Stimulated activated CD8-positive, alpha-beta memory T cell treated with anti-CD3 and anti-CD28 coated beads, Interleukin-7, amount 100 ng/mL, for 48 hours (primary cell): ENCODE measurements at regions not wholly inside any gene's neighbourhood (a gene's known extent, or its start where the extent isn't known, plus 50 kb on each side); places are given as distances from the start of the nearest gene placed in this dataset.
"Not testable (repeated sequence)": the region's sequence is repeated elsewhere in the genome, so short reads cannot be mapped to it uniquely, and the experiment has no call there.

Experiments used
- DNase-seq, 2 donors: peaks; one replicate each; pipeline ENCODE4 v3.0.0-alpha.2; 2020; ENCODE audit warnings: low read depth in 1 of 2; ENCODE audit errors: extremely low read depth in 1 of 2

DNA sequence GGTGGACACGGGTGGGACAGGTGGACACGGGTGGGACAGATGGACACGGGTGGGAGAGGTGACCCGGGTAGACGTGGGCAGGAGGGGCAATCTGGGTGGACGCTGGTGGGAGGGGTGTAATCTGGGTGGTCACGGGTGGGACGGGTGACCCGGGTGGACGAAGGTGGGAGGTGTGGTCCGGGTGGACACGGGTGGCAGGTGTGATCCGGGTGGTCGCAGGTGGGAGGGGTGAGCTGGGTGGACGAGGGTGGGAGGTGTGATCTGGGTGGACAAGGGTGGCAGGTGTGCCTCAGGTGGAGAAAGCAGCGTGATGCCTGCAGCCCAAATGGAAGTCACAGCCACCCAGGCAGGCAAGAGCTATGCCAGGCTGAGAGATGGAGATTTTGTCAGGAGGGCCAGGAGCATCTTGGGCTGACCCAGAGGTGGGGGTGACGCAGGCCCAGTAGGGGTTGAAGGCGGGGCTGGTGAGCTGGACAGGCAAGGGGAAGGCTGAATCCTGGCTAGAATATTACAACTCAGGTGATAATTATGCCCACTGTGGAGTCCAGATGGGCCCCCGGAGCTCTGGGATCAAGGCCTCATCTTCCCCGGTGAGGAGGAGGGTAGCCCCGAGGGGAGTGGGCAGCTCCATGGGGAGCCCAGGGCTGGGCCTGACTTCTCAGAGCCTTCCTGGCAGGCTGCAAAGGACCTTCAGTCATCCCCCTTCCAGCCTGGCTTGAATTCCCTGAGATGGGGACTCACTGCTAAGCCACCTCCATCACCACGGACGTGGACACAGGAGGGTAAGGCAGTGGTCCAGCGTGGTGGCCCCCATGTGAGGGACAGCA is 100.0 kb downstream of the ADRA2C start:
- DNase-seq: no peak

DNA sequence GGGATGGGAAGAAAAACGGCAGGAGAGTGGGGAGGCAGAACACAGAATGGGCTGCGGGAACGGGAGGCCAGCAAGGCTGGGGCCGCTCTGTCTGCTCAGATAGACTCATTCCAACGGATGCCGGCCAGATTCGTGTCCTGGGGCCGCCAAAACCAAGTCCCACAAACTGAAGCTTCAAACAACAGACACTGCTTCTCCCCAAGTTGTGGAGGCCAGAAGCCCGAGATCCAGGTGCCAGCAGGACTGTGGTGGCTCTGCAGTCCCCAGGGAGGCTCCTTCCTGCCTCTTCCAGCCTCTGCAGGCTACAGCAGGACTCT is 100.6 kb downstream of the ADRA2C start:
- no peak for DNase-seq

DNA sequence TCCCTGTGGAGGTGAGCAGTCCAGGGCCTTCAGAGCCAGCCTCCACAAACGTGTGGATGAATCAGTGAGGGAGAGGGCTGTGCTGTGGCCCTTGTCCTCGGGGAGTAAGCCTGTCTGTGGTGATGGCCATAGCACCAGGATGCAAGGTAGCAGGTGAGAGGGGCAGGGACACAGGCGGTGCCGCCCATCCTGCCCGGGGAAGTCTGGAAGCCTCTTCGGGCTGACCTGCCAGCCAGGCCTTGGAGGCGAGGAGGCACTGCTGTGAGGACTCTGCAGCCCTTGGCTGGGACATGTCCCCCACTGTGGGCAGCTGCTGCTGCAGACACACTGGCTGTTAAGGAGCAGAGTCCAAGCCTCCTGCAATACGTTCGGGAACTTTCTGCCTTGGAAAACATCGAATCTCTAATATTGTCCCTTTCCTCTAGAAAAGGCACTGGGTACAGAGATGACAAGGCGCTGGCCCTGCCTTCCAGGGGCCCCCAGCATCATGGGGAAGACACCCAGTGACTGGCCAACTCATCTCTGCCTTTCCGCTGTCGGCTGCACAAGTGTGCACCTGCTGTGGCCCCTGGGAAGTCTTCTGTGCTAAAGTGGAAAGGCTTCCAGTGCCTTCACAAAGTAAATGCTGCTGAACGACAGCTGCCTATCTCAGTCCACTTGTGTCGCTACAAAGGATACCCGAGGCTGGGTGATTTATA is 101.4 kb downstream of the ADRA2C start:
- DNase-seq: no peak

DNA sequence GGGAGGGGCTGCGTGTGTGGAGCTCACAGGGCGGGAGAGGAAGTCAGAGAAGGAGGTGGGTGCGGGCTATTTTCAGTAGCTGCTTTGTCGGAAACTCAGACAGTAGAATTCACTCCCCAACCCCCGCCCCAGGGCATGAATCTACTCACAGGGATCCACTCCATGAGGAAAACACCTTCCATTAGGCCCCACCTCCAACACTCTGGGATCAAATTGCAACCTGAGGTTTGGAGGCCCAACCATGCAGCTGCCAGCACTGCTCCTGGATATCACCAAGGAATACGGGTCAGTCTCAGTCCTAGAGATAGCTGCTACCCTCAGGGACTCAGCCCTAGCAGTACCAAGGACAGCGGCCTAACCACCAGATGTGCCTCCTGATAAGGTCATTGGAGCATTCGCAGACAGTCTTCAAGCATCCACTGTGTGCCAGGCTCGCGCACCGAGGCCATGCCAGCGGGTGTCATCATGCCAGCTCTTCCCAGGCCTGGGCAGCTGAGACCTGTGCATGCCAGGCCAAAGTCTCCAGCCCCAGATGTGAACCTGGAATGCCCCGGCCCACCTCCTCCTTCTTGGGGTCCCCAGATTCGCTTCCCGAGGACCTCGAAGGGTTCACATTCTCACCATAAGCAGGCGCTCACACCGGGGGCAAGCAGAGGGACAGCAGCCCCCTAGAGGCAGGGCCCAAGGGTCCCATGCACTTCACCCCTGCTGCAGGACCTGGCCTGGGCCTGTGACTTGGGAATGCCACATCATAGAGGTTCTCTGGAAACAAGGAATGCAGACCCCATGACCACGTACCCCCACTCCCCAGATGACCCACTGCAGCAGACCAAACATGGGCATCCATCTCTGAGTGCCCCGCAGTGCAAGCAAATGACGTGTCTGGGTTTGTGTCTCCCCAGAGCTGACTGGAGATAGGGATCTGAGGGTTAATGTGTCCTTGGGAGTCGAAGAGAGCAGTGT is 102.3 kb downstream of the ADRA2C start:
- no peak for DNase-seq

DNA sequence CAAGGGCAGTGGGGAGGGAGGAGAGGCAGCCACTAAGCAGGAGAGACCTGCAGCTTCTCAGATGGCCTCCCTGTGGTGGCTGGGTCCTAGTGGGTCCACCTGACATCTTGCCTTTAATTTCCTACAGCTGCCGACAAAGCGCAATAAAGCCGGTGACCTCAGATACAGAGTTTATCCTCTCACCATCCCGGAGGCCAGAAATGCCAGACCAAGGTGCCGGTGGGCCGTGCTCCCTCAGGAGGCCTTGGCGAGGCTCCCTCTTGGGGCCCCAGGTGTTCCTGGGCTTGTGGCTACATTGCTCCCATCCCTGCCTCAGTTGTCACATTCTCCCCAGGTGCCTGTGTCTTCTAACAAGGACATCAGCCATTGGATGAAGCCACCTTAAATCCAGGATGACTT is 103.0 kb downstream of the ADRA2C start:
- no peak for DNase-seq

DNA sequence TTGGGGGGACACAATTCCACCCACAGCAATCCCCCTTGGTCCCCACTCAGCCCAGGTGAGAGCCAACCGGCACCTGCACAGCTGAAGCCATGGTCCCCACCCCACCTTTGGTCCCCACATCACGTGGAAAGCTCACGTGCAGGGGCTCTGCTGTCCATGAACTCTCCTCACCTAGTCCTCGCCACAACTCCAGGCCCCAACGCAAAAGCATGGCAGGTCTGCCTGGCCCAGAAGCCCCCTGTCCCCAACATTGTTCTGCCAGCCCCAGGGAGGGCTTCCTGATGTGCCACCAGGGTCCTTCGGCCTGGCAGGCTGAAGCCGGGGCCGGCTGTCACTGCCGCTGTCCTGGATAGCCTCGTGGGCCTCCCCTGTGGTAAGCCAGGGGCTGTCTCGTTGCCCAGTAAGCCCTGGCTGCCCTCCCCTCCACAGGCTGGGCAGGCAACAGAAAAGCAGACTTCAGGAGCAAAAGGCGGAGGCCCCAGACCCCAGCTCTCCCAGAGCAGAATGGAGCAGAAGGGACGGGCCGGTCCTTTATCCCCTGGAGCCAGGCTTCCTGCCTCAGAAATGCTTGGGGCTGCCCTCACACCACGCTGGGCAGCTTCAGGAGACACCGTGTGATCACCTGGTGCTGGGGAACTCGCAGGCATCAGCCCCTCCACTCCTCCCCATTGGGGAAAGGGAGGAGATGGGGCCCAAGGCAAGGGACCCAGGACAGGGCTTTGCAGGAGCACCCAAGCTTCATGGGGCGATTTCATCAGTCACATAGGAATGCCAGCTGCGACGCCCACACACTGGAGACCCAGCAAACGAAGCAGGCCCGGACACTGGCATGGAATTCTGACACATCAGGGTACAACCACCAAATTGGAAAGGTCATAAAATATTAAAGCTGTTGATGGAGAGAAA is 103.7 kb downstream of the ADRA2C start:
- no peak for DNase-seq

DNA sequence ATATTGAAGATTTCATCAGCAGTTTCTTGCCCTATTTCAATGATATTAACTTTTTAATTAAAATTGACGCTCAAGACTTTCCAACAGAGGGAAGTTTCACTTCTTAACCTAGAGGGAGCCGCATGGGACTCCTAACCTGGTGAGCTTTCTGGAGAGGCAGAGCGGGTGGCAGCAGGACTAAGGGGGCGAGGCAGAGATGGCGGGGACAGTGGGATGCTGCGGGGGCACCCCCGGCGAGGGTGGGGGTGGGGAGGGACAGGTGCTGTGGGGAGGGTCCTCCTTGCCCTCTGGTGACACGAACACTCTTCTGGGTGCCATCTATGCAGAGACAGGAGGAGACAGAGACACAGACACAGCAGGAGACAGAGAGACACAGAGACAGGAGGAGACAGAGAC is 104.4 kb downstream of the ADRA2C start:
- no peak for DNase-seq

DNA sequence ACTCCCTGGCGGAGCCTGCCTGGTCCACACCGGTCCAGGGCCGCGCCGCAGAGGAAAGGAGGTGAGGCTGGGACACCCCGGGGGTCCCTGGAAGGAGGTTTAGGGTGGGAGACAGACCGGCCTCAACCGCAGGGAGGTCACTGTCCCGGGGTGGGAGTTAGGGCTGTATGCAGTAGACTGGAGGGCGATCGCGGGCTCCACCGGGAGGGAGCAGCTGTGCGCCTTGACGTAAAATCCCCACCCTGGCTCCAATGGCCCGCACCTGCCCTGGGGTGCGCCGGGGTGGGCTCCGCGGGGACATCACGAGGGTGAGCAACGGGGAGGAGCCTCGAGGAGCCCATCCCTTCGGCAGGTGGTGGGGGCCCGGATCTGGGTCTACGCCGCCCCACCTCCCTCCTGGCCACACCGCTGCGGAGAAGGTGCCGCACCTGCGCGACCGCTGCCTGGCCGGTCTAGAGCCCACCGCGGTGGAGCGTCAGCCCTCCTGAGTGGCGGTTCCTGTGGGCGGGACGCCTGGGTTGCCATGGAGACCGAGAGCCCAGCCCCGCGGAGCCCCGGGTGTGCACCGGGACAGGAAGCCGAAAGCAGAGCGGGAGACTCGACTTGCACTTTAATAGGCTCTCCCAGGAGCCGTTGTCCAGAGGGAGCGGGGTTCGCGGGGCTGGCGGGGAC is 105.1 kb downstream of the ADRA2C start:
- DNase-seq: no peak

DNA sequence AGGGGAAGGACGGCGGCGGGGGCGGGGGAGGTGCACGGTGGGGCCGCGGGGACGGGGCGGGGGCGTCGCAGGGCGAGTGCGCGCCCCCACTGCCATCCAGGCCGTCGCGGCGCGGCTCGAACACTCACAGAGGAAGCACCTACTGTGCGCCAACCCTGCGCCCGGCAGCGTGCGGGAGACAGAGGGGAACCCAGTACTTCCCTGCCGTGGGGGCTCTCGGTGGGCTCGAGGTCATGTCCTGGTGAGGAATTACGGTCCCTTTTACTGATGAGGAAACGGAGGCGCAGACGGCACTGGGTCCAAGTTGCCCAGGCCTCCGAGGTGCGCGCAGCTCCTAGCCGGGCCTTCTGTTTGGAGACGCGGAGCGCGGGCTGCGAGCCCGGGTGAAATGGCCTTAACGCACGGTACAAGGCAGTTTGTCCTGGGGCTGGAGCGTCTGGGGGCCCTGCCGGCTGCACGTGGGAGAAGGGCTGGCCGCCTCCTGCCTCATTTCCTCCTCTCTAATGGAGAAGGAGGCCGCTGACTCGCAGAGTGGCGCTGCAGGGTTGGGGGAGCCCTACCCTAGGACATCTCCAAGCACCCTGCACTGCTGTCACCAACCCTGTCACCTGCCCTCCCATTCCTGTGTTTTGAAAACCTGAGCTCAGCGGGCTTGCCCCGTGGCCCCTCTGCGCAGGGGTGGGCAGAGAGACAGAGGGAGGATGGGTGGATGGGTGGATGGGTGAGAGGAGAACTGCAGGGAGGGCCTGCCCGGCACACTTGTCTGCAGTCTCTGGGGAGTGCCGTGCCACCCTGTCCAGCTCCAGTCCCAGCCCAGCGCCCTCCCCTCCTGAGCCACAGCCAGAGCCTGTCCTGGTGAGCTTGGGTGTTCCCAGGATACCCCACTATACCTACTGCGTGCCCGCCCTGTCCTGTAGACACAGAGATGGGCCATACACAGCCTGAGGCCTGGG is 106.0 kb downstream of the ADRA2C start:
- DNase-seq: no peak

DNA sequence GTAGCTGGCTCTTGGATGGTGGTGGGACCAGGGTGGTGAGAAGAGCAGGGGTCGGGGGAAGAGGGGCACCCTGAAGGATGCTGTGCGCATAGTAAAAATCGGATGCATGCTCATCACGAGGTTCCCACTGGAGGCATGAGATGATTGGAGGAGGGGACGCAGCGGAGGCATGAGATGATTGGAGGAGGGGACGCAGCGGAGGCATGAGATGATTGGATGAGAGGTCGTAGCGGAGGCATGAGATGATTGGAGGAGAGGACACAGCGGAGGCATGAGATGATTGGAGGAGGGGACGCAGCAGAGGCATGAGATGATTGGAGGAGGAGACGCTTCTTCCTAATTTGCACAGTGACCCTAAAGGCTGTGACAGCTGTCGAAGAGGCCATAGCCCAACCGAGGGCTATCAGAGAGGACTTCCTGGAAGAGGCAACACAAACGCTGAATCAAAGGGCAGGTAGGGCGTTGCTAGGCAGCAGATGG is 106.7 kb downstream of the ADRA2C start:
- DNase-seq: no peak

DNA sequence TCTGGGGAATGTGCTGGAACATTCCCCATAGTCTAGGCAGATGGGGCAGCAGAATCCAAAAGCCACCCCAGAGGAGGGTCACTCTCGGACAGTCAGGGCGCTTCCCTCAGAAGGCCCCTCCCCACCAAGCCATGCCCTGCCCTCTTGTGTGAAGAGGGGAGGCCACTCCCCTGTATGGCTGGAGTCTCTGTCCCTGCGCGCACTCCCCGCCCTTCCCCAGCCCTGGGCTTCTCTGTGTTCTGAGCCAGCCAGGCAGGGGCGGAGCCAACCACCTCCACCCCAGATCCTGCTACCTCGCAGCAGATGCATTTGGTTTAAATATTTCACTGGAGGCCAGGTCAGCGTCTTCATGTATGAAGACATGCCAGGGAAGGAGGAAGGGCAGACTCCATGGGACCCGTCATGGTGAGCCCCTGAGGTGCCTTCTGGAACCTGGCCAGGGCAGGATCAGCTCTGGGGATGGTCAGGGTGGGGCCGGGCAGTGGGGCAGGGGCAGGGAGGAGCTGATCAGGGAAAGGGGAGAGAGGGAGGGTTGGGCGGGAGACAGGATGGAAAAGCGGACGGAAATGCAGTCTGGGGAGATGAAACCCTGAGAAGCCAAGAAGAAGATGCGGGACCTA is 107.3 kb downstream of the ADRA2C start:
- no peak for DNase-seq

DNA sequence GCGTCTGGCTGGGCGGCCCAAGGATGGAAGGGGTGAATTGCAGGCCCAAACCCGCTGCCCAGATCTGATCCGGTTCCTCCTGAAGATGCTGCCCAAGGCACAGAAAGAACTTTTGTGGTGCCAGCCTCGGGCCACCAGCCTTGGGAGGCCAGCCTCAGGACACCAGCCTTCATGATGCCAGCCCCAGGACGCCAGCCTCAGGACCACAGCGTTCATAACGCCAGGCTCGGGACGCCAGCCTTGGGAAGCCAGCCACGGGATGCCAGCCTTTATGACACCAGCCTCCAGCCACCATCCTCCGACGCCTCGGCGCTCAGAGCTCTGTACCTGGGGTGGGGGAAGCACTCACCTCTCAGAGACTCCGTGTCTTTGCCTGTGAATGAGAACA is 107.8 kb downstream of the ADRA2C start:
- DNase-seq: no peak

DNA sequence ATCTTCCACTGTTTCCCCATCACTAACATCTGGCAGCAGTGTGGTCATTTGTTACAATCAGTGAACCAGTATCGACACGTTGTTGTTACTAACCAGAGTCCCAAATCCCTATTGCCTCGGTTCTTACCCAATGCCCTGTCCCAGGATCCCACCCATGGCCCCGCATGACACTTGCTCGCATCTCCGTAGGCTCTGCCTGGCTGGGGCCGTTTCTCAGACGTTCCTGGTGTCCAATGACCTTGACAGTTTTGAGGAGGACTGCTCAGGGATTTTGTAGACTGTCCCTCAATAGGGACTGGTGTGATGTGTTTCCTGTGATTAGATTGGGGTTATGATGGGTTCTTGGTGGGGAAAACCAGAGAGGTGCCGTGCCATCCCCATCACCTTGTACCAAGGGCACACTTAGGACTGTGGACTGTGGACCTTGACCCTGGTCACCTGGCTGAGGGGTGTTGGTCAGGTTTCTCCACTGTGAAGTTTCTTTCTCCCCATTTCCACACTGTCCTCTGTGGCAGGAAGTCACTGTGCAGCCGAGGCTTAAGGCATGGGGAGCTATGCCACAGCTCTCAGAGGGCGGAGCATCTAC is 108.4 kb downstream of the ADRA2C start:
- DNase-seq: no peak

DNA sequence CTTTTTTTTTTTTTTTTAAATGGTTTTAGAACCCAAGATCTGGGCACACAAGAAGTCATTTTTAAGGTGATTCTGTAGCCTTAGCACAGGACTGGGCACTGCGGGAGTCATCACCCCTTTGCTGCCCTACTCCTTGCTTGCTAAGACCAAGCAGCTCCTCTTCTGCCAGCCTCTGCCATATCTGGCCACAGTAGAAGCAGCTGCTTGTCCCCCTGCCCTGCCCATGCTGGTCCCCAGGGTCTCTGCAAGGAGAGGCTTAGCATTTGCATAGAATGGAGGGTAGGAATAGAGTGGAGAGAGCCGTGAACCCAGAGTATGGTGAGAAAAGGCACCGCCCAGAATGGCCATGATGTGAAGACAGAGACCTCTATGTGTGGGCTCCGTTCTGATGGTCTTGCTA is 109.3 kb downstream of the ADRA2C start:
- DNase-seq: no peak

DNA sequence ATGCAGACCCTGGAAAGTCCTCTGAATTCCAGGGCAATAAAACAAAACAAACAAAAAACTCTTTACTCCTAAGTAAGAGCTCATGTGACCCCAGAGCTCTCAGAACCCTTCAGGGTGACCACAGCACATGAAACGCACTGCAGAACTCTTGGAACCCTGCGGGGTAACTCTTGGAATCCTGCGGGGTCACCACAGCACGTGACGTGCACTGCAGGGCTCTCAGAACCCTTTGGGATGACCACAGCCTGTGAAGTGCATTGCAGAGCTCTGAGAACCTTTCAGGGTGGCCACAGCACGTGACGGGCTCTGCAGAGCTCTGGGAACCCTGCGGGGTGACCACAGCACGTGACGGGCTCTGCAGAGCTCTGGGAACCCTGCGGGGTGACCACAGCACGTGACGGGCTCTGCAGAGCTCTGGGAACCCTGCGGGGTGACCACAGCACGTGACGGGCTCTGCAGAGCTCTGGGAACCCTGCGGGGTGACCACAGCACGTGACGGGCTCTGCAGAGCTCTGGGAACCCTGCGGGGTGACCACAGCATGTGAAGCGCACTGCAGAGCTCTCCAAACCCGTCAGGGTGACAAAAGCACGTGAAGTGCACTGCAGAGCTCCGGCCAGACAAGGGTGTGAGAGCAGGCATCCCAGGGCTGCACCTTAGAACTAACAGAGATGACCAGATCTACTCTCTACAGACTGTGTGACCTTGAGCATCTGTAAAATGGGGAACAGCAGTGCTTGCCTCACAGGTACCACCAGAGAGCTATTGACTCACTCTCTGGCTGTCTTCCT is 110.1 kb downstream of the ADRA2C start:
- not testable (repeated sequence) for DNase-seq

DNA sequence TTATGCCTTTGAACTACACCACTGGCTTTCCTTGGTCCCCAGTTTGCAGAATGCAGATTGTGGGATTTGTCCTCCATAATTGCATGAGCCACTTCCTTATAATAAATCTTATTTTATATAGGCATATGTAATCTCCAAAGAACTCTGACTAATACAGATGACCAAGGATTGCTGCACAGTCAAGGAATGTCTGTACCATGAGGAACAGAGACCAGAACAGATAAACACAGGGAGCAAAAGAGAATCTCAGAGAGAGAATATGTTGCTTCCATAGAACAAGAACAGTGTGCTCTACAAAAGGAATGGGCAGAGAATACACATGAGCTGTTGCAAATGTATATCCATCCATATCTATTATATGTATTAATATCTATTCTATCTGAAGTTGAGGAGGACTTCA is 111.1 kb downstream of the ADRA2C start:
- no peak for DNase-seq

DNA sequence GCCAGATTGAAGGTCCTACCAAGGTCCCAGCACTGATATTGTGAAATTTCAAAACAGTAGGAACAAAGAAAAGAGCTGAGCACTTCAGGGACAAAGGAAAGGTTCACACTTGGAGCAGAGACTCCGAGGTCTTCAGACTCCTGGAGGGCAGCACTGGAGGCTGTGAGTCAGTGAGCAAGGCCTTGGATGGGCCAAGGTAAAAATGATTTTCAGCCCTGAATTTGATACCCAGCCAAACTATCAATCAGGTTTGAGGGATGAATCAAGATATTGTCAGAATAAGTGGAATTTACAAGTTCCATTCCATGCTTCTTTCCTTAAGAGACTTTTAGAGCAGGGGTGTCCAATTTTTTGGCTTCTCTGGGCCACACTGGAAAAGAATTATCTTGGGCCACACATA is 111.7 kb downstream of the ADRA2C start:
- no peak for DNase-seq
